ENCODE measurements at regions not wholly inside any gene's neighbourhood (a gene's known extent, or its start where the extent isn't known, plus 50 kb on each side); places are given as distances from the start of the nearest gene placed in this dataset.
"Not testable (repeated sequence)": the region's sequence is repeated elsewhere in the genome, so short reads cannot be mapped to it uniquely, and the experiment has no call there.

DNA sequence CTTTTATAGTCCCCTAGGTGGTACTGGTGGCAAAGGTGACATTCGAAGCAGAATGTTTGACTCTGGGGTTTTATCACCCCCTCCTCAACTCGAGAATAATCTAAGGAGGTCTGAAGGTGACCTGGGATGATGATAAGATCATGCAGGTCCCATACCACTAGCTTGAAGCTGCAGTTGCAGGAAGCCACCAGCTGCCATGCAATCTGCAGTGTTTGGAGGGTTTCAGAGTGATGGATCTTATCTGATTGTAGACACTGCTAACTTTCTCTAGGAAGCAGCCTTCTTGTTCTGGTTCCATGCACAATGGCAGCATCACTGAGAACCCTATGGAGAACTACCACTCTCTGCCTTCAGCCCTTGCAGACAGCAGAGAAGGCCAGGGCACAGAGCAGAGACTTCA is 59.4 kb upstream of the LRPPRC start:
- in situ Hi-C loops (cut with MboI) = no loop called here
- WGBS, 2 experiments (ENCODE audit: low coverage in 1 of 2, low lambda C conversion rate in 2 of 2, missing lambda C conversion rate in 2 of 2) = 16 to 20% methylated on average over 2 of the region's 2 CpGs
- H3K4me1 ChIP-seq (ENCODE audit: insufficient read depth) = no peaks in the 10 kb centered on the region
- H3K9me2 ChIP-seq (ENCODE audit: insufficient read depth) = no peaks in the 10 kb centered on the region
- H3K4me3 ChIP-seq = no peak overlapping the region
- H2AFZ ChIP-seq = no peak overlapping the region
- no peaks in the 10 kb centered on the region for H3K9me3 ChIP-seq (ENCODE audit: low read depth)
- no peaks in the 10 kb centered on the region for H3K27me3 ChIP-seq (replicated peaks; ENCODE audit: insufficient read depth)
- TF ChIP-seq EZH2 (IDR thresholded peaks at IDR 0.05; ENCODE audit: insufficient read depth, poor library complexity, severe bottlenecking) (no peak), EZH2phosphoT487 (IDR thresholded peaks at IDR 0.05; ENCODE audit: insufficient read depth, low read depth) (no peak)
- no peaks in the 10 kb centered on the region for H3K79me2 ChIP-seq (ENCODE audit: insufficient read depth)
- H3K27ac ChIP-seq = no peak overlapping the region
- no peak for DNase-seq
- no peaks in the 10 kb centered on the region for H3F3A ChIP-seq (ENCODE audit: insufficient read depth)
- H3K36me3 ChIP-seq (ENCODE audit: low read depth) = no peaks in the 10 kb centered on the region
- H3K4me2 ChIP-seq (ENCODE audit: unreplicated experiment) = no peak overlapping the region
- H4K20me1 ChIP-seq (ENCODE audit: insufficient read depth) = no peaks in the 10 kb centered on the region
- H3K9ac ChIP-seq = no peak overlapping the region

DNA sequence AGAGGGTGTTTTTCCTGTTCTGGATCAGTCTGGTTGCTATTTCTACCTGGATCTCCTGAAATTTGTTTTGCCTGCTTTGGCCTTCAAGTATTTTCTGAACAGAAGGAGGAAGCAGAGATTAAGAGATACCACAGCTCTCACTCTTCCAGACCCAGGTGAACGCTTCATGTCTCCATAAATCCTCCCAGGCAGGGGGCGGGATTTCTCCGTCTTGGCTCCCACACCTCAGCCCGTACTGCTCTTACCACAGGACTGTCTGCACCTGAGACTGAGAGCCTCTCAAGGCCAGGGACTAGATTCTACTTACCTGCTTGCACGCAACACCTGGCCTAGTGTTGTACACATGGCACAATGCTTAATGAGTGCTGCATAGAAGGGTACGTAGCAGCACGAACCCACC is 59.9 kb upstream of the LRPPRC start:
- H3F3A ChIP-seq (ENCODE audit: insufficient read depth) = no peaks in the 10 kb centered on the region
- in situ Hi-C loops (cut with MboI) = no loop called here
- H3K27me3 ChIP-seq (replicated peaks; ENCODE audit: insufficient read depth) = peaks cover 2% of the 10 kb centered on the region; the same call in 1 of the 2 replicates
- no peaks in the 10 kb centered on the region for H3K4me1 ChIP-seq (ENCODE audit: insufficient read depth)
- H3K4me3 ChIP-seq = no peak overlapping the region
- DNase-seq = no peak
- no peaks in the 10 kb centered on the region for H3K9me2 ChIP-seq (ENCODE audit: insufficient read depth)
- H3K36me3 ChIP-seq (ENCODE audit: low read depth) = no peaks in the 10 kb centered on the region
- TF ChIP-seq EZH2phosphoT487 (IDR thresholded peaks at IDR 0.05; ENCODE audit: insufficient read depth, low read depth) = no peak
- no peak for TF ChIP-seq EZH2 (IDR thresholded peaks at IDR 0.05; ENCODE audit: insufficient read depth, poor library complexity, severe bottlenecking)
- WGBS, 2 experiments (ENCODE audit: low coverage in 1 of 2, low lambda C conversion rate in 2 of 2, missing lambda C conversion rate in 2 of 2) = 80 to 83% methylated on average over 7 of the region's 7 CpGs
- H2AFZ ChIP-seq = no peak overlapping the region
- H3K4me2 ChIP-seq (ENCODE audit: unreplicated experiment) = no peak overlapping the region
- no peaks in the 10 kb centered on the region for H3K9me3 ChIP-seq (ENCODE audit: low read depth)
- no peaks in the 10 kb centered on the region for H4K20me1 ChIP-seq (ENCODE audit: insufficient read depth)
- no peak overlapping the region for H3K9ac ChIP-seq
- no peaks in the 10 kb centered on the region for H3K79me2 ChIP-seq (ENCODE audit: insufficient read depth)
- H3K27ac ChIP-seq = no peak overlapping the region

DNA sequence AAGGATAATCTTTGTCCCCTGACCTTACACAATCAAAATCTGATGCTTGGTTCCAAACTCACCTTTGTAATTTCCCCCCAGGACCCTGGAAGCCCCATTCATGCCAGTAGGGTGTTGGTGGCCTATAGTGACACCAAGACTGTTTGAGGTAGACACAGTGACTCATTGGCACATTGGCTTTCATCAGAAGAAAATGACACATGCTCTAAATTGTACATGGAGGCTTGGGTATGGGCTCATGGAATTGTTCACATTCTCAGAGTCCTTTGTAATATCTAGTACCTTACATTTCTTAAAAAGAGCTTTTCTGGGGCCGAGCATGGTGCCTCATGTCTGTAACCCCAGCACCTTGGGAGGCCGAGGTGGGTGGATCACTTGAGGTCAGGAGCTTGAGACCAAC is 61.2 kb upstream of the LRPPRC start:
- DNase-seq = no peak
- 25 to 35% methylated on average over 2 of the region's 2 CpGs for WGBS, 2 experiments (ENCODE audit: low coverage in 1 of 2, low lambda C conversion rate in 2 of 2, missing lambda C conversion rate in 2 of 2)
- Histone ChIP-seq H2AFZ (no peak overlapping the region), H3K9me2 (ENCODE audit: insufficient read depth) (no peaks in the 10 kb centered on the region), H3K9me3 (ENCODE audit: low read depth) (no peaks in the 10 kb centered on the region), H3K9ac (no peak overlapping the region), H3K27ac (no peak overlapping the region), H3K4me1 (ENCODE audit: insufficient read depth) (no peaks in the 10 kb centered on the region), H3F3A (ENCODE audit: insufficient read depth) (no peaks in the 10 kb centered on the region), H3K4me2 (ENCODE audit: unreplicated experiment) (no peak overlapping the region), H3K79me2 (ENCODE audit: insufficient read depth) (no peaks in the 10 kb centered on the region), H3K27me3 (replicated peaks; ENCODE audit: insufficient read depth) (peaks cover 14% of the 10 kb centered on the region), H3K36me3 (ENCODE audit: low read depth) (no peaks in the 10 kb centered on the region), H4K20me1 (ENCODE audit: insufficient read depth) (no peaks in the 10 kb centered on the region), H3K4me3 (no peak overlapping the region)
- in situ Hi-C loops (cut with MboI) = no loop called here
- TF ChIP-seq EZH2phosphoT487 (IDR thresholded peaks at IDR 0.05; ENCODE audit: insufficient read depth, low read depth) (no peak), EZH2 (IDR thresholded peaks at IDR 0.05; ENCODE audit: insufficient read depth, poor library complexity, severe bottlenecking) (no peak)

DNA sequence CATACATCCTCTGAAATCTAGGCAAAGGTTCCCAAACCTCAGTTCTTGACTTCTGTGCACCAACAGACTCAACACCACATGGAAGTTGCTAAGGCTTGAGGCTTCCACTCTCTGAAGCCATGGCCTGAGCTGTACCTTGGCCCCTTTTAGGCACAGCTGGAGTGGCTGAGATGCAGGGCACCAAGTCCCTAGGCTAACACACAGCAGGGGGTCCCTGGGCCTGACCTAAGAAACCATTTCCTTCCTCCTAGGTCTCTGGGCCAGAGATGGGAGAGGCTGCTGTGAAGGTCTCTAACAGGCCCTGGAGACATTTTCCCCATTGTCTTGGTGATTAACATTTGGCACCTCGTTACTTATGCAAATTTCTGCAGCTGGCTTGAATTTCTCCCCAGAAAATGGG is 64.5 kb upstream of the LRPPRC start:
- H2AFZ ChIP-seq; H3K9ac ChIP-seq; H3K79me2 ChIP-seq (ENCODE audit: insufficient read depth); DNase-seq; in situ Hi-C loops (cut with MboI); H3K4me2 ChIP-seq (ENCODE audit: unreplicated experiment); H3K9me3 ChIP-seq (ENCODE audit: low read depth); H3K4me3 ChIP-seq; H3K27ac ChIP-seq; H3K4me1 ChIP-seq (ENCODE audit: insufficient read depth); H3F3A ChIP-seq (ENCODE audit: insufficient read depth); H3K9me2 ChIP-seq (ENCODE audit: insufficient read depth); H3K36me3 ChIP-seq (ENCODE audit: low read depth); H4K20me1 ChIP-seq (ENCODE audit: insufficient read depth): not testable (repeated sequence)
- H3K27me3 ChIP-seq (replicated peaks; ENCODE audit: insufficient read depth) = peaks cover 20% of the 10 kb centered on the region
- WGBS, 2 experiments (ENCODE audit: low coverage in 1 of 2, low lambda C conversion rate in 2 of 2, missing lambda C conversion rate in 2 of 2) = 0 to 5% methylated on average over 1 of the region's 1 CpG

DNA sequence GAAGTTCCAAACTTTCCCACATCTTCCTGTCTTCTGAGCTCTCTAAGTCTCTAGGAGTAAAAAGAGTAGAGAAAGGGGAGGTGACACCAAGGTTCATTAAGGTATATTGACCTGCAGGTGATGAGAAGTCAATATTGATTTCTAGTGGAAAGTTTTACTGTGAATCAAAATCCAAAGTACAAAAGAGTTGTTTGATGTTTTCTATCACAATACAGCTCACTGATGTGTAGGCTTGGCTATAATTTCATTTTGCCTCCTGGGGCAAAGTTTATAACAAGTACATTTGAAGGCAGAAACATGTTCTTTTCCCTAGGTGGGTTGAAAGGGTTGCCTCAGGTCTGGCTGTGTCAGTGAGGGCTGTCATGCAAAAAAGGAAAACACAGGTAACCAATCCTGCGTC is 65.2 kb upstream of the LRPPRC start:
- in situ Hi-C loops (cut with MboI) = no loop called here
- no peaks in the 10 kb centered on the region for H3K4me1 ChIP-seq (ENCODE audit: insufficient read depth)
- H3K27ac ChIP-seq = no peak overlapping the region
- H3K4me2 ChIP-seq (ENCODE audit: unreplicated experiment) = no peak overlapping the region
- H3K27me3 ChIP-seq (replicated peaks; ENCODE audit: insufficient read depth) = peaks cover 20% of the 10 kb centered on the region
- no peaks in the 10 kb centered on the region for H3K9me3 ChIP-seq (ENCODE audit: low read depth)
- no peak overlapping the region for H2AFZ ChIP-seq
- WGBS, 2 experiments (ENCODE audit: low coverage in 1 of 2, low lambda C conversion rate in 2 of 2, missing lambda C conversion rate in 2 of 2) = 88 to 100% methylated on average over 1 of the region's 1 CpG
- no peak overlapping the region for H3K4me3 ChIP-seq
- DNase-seq = no peak
- no peak overlapping the region for H3K9ac ChIP-seq
- H3K9me2 ChIP-seq (ENCODE audit: insufficient read depth) = no peaks in the 10 kb centered on the region
- H3K79me2 ChIP-seq (ENCODE audit: insufficient read depth) = no peaks in the 10 kb centered on the region
- no peak for TF ChIP-seq EZH2phosphoT487 (IDR thresholded peaks at IDR 0.05; ENCODE audit: insufficient read depth, low read depth)
- no peak for TF ChIP-seq EZH2 (IDR thresholded peaks at IDR 0.05; ENCODE audit: insufficient read depth, poor library complexity, severe bottlenecking)
- H3F3A ChIP-seq (ENCODE audit: insufficient read depth) = no peaks in the 10 kb centered on the region
- no peaks in the 10 kb centered on the region for H3K36me3 ChIP-seq (ENCODE audit: low read depth)
- no peaks in the 10 kb centered on the region for H4K20me1 ChIP-seq (ENCODE audit: insufficient read depth)
